ENCODE measurements at regions not wholly inside any gene's neighbourhood (a gene's known extent, or its start where the extent isn't known, plus 50 kb on each side); places are given as distances from the start of the nearest gene placed in this dataset.

DNA sequence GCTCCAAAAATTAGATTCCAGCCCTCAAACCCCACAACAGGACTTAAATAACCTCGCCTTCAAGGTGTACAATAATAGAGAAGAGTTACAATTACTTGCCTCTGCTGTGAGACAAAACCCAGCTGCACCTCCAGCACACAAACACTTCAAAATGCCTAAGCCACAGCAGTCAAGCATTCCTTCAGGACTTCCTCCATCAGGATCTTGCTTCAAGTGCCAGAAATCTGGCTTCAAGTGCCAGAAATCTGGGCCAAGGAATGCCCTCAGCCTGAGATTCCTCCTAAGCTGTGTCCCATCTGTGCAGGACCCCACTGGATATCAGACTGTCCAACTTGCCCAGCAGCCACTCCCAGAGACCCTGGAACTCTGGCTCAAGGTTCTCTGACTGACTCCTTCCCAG is 1088.3 kb downstream of the SORCS3 start:
- TF ChIP-seq CTCF (IDR thresholded peaks at IDR 0.05; ENCODE audit: poor library complexity) (no peak), EZH2phosphoT487 (IDR thresholded peaks at IDR 0.05; ENCODE audit: low read depth, severe bottlenecking, unreplicated experiment) (no peak), EZH2 (IDR thresholded peaks at IDR 0.05; ENCODE audit: borderline replicate concordance) (no peak)
